H1 (cell line): ENCODE measurements at regions not wholly inside any gene's neighbourhood (a gene's known extent, or its start where the extent isn't known, plus 50 kb on each side); places are given as distances from the start of the nearest gene placed in this dataset.

Experiments used
- CTCF ChIA-PET: fragments of 300-600 bp; sonication (Branson Sonifier 250); formaldehyde crosslinking; loops from one replicate; lab custom pipeline; 2021; ENCODE audit not compliant: partially characterized antibody; lab: Charles Lee
- POLR2A ChIA-PET: fragments of 300-600 bp; sonication (Branson Sonifier 250); formaldehyde crosslinking; loops from one replicate; lab custom pipeline; 2021; ENCODE audit warnings: inconsistent platforms; ENCODE audit not compliant: partially characterized antibody; lab: Charles Lee
- DNase-seq, 2 experiments: peaks; one replicate each; pipeline versions ENCODE4 v3.0.0 to v3.0.0-alpha.2; 2010 to 2022; ENCODE audit warnings: low spot score in 2 of 2, low read depth in 1 of 2, mixed read lengths in 1 of 2
- FAIRE-seq: peaks from 2 replicates; lab custom pipeline; 2011; peaks lifted over from hg19 to GRCh38; lab: Jason Lieb, UNC
- H2AFZ ChIP-seq: 2 replicates; pipeline ENCODE4 v1.8.1; 2012; ENCODE audit warnings: low read length, inconsistent platforms
- H2AK5ac ChIP-seq: 2 replicates; pipeline ENCODE4 v1.6.1; 2013; ENCODE audit warnings: low read depth, low read length
- H2BK120ac ChIP-seq: replicated peaks from 2 replicates; pipeline ENCODE3; 2013; ENCODE audit warnings: low read depth, low read length, inconsistent platforms
- H2BK12ac ChIP-seq: 2 replicates; pipeline ENCODE4 v1.6.1; 2013; ENCODE audit warnings: low read depth, low read length
- H2BK15ac ChIP-seq: 2 replicates; pipeline ENCODE4 v1.6.1; 2013; ENCODE audit warnings: low read length
- H2BK20ac ChIP-seq: 2 replicates; pipeline ENCODE4 v1.6.1; 2013; ENCODE audit warnings: low read length
- H2BK5ac ChIP-seq: 2 replicates; pipeline ENCODE4 v1.6.1; 2013; ENCODE audit warnings: low read depth, low read length
- H3K14ac ChIP-seq: 2 replicates; pipeline ENCODE4 v1.6.1; 2013; ENCODE audit warnings: inconsistent platforms; ENCODE audit not compliant: insufficient read length
- H3K18ac ChIP-seq: 2 replicates; pipeline ENCODE4 v1.6.1; 2013; ENCODE audit warnings: low read length; ENCODE audit errors: extremely low read depth
- H3K23ac ChIP-seq: 2 replicates; pipeline ENCODE4 v1.6.1; 2013; ENCODE audit warnings: inconsistent platforms; ENCODE audit not compliant: insufficient read length
- H3K23me2 ChIP-seq: 2 replicates; pipeline ENCODE4 v1.6.1; 2013; ENCODE audit warnings: low read depth, low read length
- H3K27ac ChIP-seq: 2 replicates; pipeline ENCODE4 v1.6.1; 2011; ENCODE audit warnings: low read depth, low read length, inconsistent platforms
- H3K27me3 ChIP-seq, 4 experiments: replicated peaks in 1 of 4; 1 replicate in 1 of 4; 2 replicates in 3 of 4; pipeline versions ENCODE4 v1.6.1 to v1.8.1; 2011 to 2013; ENCODE audit warnings: low read length in 3 of 4, mild to moderate bottlenecking in 3 of 4, inconsistent platforms in 2 of 4, mixed read lengths in 2 of 4, moderate library complexity in 1 of 4; ENCODE audit not compliant: control insufficient read depth in 3 of 4, insufficient read depth in 3 of 4; ENCODE audit errors: extremely low read depth in 1 of 4
- H3K36me3 ChIP-seq, 4 experiments: 2 replicates each; pipeline versions ENCODE4 v1.6.1 to v1.8.1; 2011 to 2013; ENCODE audit warnings: mild to moderate bottlenecking in 4 of 4, low read length in 3 of 4, moderate library complexity in 2 of 4, control low read depth in 1 of 4, inconsistent platforms in 1 of 4; ENCODE audit not compliant: insufficient read depth in 4 of 4, control insufficient read depth in 2 of 4
- H3K4ac ChIP-seq: replicated peaks from 2 replicates; pipeline ENCODE3; 2013; ENCODE audit warnings: low read length, low read depth, mixed read lengths, inconsistent platforms; ENCODE audit not compliant: insufficient read length
- H3K4me1 ChIP-seq, 4 experiments: replicated peaks in 1 of 4; 1 replicate in 1 of 4; 2 replicates in 3 of 4; pipeline versions ENCODE4 v1.6.1 to v1.8.1; 2011 to 2013; ENCODE audit warnings: low read length in 3 of 4, inconsistent platforms in 2 of 4, mixed read lengths in 1 of 4; ENCODE audit not compliant: insufficient read depth in 4 of 4, control insufficient read depth in 3 of 4
- H3K4me2 ChIP-seq, 2 experiments: 2 replicates each; pipeline versions ENCODE4 v1.6.1 to v1.8.1; 2011 to 2013; ENCODE audit warnings: low read depth in 2 of 2, low read length in 2 of 2, control low read depth in 1 of 2, inconsistent platforms in 1 of 2, mild to moderate bottlenecking in 1 of 2; ENCODE audit not compliant: insufficient read depth in 1 of 2
- H3K4me3 ChIP-seq, 4 experiments: fragments of 200-600, 300-600 bp in 1 of 4; sonication (generic), shearing (Covaris generic), sonication (Bioruptor Twin) in 1 of 4; 2 replicates each; pipeline versions ENCODE4 v1.5.1 to v1.8.1; 2011 to 2016; ENCODE audit warnings: low read length in 4 of 4, low read depth in 3 of 4, control low read depth in 2 of 4, inconsistent platforms in 2 of 4, mild to moderate bottlenecking in 2 of 4, mixed read lengths in 1 of 4, moderate library complexity in 1 of 4; ENCODE audit not compliant: insufficient read depth in 2 of 4; ENCODE audit errors: extremely low read depth in 1 of 4
- H3K56ac ChIP-seq: replicated peaks from 2 replicates; pipeline ENCODE3; 2013; ENCODE audit warnings: low read depth, mild to moderate bottlenecking, mixed read lengths, low read length, inconsistent platforms; ENCODE audit not compliant: insufficient read length
- H3K79me1 ChIP-seq: 2 replicates; pipeline ENCODE4 v1.6.1; 2013; ENCODE audit warnings: low read depth, low read length, control low read depth
- H3K79me2 ChIP-seq, 2 experiments: 2 replicates each; pipeline versions ENCODE4 v1.6.1 to v1.8.1; 2012 to 2013; ENCODE audit warnings: low read length in 2 of 2, mild to moderate bottlenecking in 2 of 2, inconsistent platforms in 1 of 2; ENCODE audit not compliant: insufficient read depth in 2 of 2, control insufficient read depth in 1 of 2
- H3K9ac ChIP-seq, 4 experiments: replicated peaks in 1 of 4; 1 replicate in 1 of 4; 2 replicates in 3 of 4; pipeline versions ENCODE4 v1.6.1 to v1.8.1; 2011 to 2013; ENCODE audit warnings: low read depth in 3 of 4, low read length in 3 of 4, control low read depth in 2 of 4, mild to moderate bottlenecking in 2 of 4, moderate library complexity in 2 of 4, inconsistent platforms in 1 of 4; ENCODE audit errors: extremely low read depth in 1 of 4
- H3K9me3 ChIP-seq, 2 experiments: 2 replicates each; pipeline versions ENCODE4 v1.6.1 to v1.8.1; 2012 to 2013; ENCODE audit warnings: mild to moderate bottlenecking in 2 of 2, moderate library complexity in 2 of 2, control low read depth in 1 of 2, inconsistent platforms in 1 of 2, low read depth in 1 of 2, low read length in 1 of 2, mixed read lengths in 1 of 2; ENCODE audit not compliant: insufficient read depth in 2 of 2
- H4K20me1 ChIP-seq, 2 experiments: replicated peaks in 1 of 2; 2 replicates each; pipeline versions ENCODE3 to v1.8.1; 2011 to 2013; ENCODE audit warnings: inconsistent platforms in 2 of 2, low read length in 2 of 2, mild to moderate bottlenecking in 1 of 2; ENCODE audit not compliant: insufficient read depth in 2 of 2, control insufficient read depth in 1 of 2
- H4K5ac ChIP-seq: 2 replicates; pipeline ENCODE4 v1.6.1; 2013; ENCODE audit warnings: low read length, low read depth, mixed read lengths, inconsistent platforms; ENCODE audit not compliant: insufficient read length
- H4K8ac ChIP-seq: 2 replicates; pipeline ENCODE4 v1.8.0; 2013; ENCODE audit warnings: mild to moderate bottlenecking, moderate library complexity, low read length, inconsistent platforms; ENCODE audit not compliant: insufficient read depth; ENCODE audit errors: extremely low read depth
- H4K91ac ChIP-seq: replicated peaks from 2 replicates; pipeline ENCODE3; 2013; ENCODE audit warnings: low read length, mixed read lengths, inconsistent platforms; ENCODE audit not compliant: insufficient read length
- ATF2 ChIP-seq: IDR thresholded peaks from 2 replicates; pipeline ENCODE4 v1.6.1; 2012; ENCODE audit warnings: low read length, inconsistent platforms
- ATF3 ChIP-seq: IDR thresholded peaks from 2 replicates; pipeline ENCODE4 v1.6.1; 2011; ENCODE audit warnings: low read depth, mild to moderate bottlenecking, low read length; ENCODE audit not compliant: insufficient read depth
- BACH1 ChIP-seq: IDR thresholded peaks from 2 replicates; pipeline ENCODE4 v1.6.1; 2012; ENCODE audit warnings: low read length, improper control_type of control experiment
- BCL11A ChIP-seq, 2 experiments: IDR thresholded peaks; one replicate each; pipeline ENCODE4 v1.6.1; 2011; ENCODE audit warnings: low read depth in 2 of 2, low read length in 2 of 2, mild to moderate bottlenecking in 2 of 2
- CBX8 ChIP-seq: fragments of 300-800, 300-1000 bp; sonication (generic); IDR thresholded peaks from 2 replicates; pipeline ENCODE4 v1.7.1; 2016; ENCODE audit warnings: low read depth, low read length, borderline replicate concordance
- EGR1 ChIP-seq: IDR thresholded peaks from 2 replicates; pipeline ENCODE4 v1.6.1; 2011; ENCODE audit warnings: low read depth, low read length, borderline replicate concordance
- EP300 ChIP-seq, 2 experiments: IDR thresholded peaks; 1 replicate in 1 of 2; 2 replicates in 1 of 2; pipeline ENCODE4 v1.6.1; 2011 to 2012; ENCODE audit warnings: low read depth in 2 of 2, low read length in 2 of 2, mild to moderate bottlenecking in 2 of 2, borderline replicate concordance in 1 of 2, inconsistent platforms in 1 of 2, moderate library complexity in 1 of 2
- HDAC6 ChIP-seq: IDR thresholded peaks from one replicate; pipeline ENCODE4 v1.7.1; 2012; ENCODE audit warnings: low read depth, mild to moderate bottlenecking, inconsistent platforms, low read length, moderate library complexity
- KDM1A ChIP-seq: fragments of 200-600, 300-600 bp; sonication (generic); IDR thresholded peaks from 2 replicates; pipeline ENCODE4 v1.7.1; 2016; ENCODE audit warnings: mild to moderate bottlenecking, low read length, borderline replicate concordance
- KDM5A ChIP-seq: fragments of 200-600 bp; IDR thresholded peaks from 2 replicates; pipeline ENCODE4 v1.7.1; 2012; ENCODE audit warnings: mild to moderate bottlenecking, low read length, inconsistent platforms, mixed read lengths
- NANOG ChIP-seq: IDR thresholded peaks from 2 replicates; pipeline ENCODE4 v1.6.1; 2011; ENCODE audit warnings: low read length, low read depth, mild to moderate bottlenecking, inconsistent platforms; ENCODE audit not compliant: insufficient read depth, poor library complexity, severe bottlenecking
- RBBP5 ChIP-seq: IDR thresholded peaks from 2 replicates; pipeline ENCODE4 v1.7.1; 2012; ENCODE audit warnings: low read depth, mild to moderate bottlenecking, inconsistent platforms, low read length, moderate library complexity, borderline replicate concordance
- WGBS, 2 experiments: shearing (Covaris generic) in 1 of 2; methylation state at CpG; one replicate each; pipeline versions ENCODE4 v1.1.6 to v1.1.7; 2013 to 2015; ENCODE audit warnings: low lambda C conversion rate in 2 of 2, mixed read lengths in 2 of 2, inconsistent platforms in 1 of 2, low coverage in 1 of 2, missing lambda C conversion rate in 1 of 2; ENCODE audit not compliant: insufficient replicate concordance in 2 of 2, insufficient coverage in 1 of 2, insufficient read length in 1 of 2; ENCODE audit errors: extremely low coverage in 1 of 2, missing lambda C conversion rate in 1 of 2; 5-methylcytosine and 5-hydroxymethylcytosine counted together

GRCh38 chr3:146972726-146973125 lies 367.6 kb upstream of the PLSCR5 start:
- Histone ChIP-seq H3K4me3 (no peak overlapping the region), H4K5ac (no peak overlapping the region), H3K9me3 (no peaks in the 10 kb centered on the region), H3K56ac (no peak overlapping the region), H2BK12ac (no peak overlapping the region), H2AK5ac (no peak overlapping the region), H3K14ac (no peak overlapping the region), H2BK120ac (no peak overlapping the region), H3K79me2 (no peaks in the 10 kb centered on the region), H3K36me3 (no peaks in the 10 kb centered on the region), H2BK20ac (no peak overlapping the region), H3K4ac (no peak overlapping the region), H3K23ac (no peak overlapping the region), H2BK5ac (no peak overlapping the region), H3K79me1 (no peaks in the 10 kb centered on the region), H3K27ac (no peak overlapping the region), H4K91ac (no peak overlapping the region), H3K18ac (no peak overlapping the region), H4K20me1 (no peaks in the 10 kb centered on the region), H3K4me2 (no peak overlapping the region), H3K9ac (no peak overlapping the region), H2BK15ac (no peak overlapping the region), H3K27me3 (no peaks in the 10 kb centered on the region), H4K8ac (no peak overlapping the region), H3K4me1 (no peaks in the 10 kb centered on the region), H3K23me2 (no peaks in the 10 kb centered on the region), H2AFZ (no peak overlapping the region)
- WGBS, 2 experiments, result 100% methylated on average over 1 of the region's 1 CpG; no CpG with 5 or more reads in 1 of the 2 experiments
- DNase-seq (no peak), FAIRE-seq (no peak)
- POLR2A ChIA-PET, result no interaction called here
- CTCF ChIA-PET, result no interaction called here
- TF ChIP-seq CBX8 (no peak), KDM5A (no peak), HDAC6 (no peak), BCL11A (IDR thresholded peaks at IDR 0.05; ENCODE audit: low read depth in 2 of 2, low read length in 2 of 2) (no peak), KDM1A (no peak), NANOG (no peak), RBBP5 (no peak), ATF2 (no peak), EGR1 (no peak), BACH1 (no peak), EP300 (IDR thresholded peaks at IDR 0.05; ENCODE audit: borderline replicate concordance in 1 of 2, low read depth in 2 of 2, low read length in 2 of 2) (no peak), ATF3 (no peak)
